PFSK-1 (cell line): ENCODE measurements at regions not wholly inside any gene's neighbourhood (a gene's known extent, or its start where the extent isn't known, plus 50 kb on each side); places are given as distances from the start of the nearest gene placed in this dataset.

Experiments
- FOXP2 ChIP-seq: optimal IDR thresholded peaks from 2 replicates; pipeline ENCODE3; 2011; ENCODE audit warnings: borderline replicate concordance, control low read depth, inconsistent platforms; ENCODE audit not compliant: insufficient read depth; ENCODE audit errors: extremely low read length, extremely low read depth
- POLR2AphosphoS5 ChIP-seq: IDR thresholded peaks from 2 replicates; pipeline ENCODE4 v1.6.1; 2012; ENCODE audit warnings: low read depth, mild to moderate bottlenecking, control low read depth, low read length, moderate library complexity
- SIN3A ChIP-seq: IDR thresholded peaks from 2 replicates; pipeline ENCODE4 v1.6.1; 2012; ENCODE audit warnings: mild to moderate bottlenecking, low read length, moderate library complexity, borderline replicate concordance; ENCODE audit not compliant: insufficient read depth
- TAF1 ChIP-seq: IDR thresholded peaks from 2 replicates; pipeline ENCODE4 v1.6.1; 2012; ENCODE audit warnings: low read length, control low read depth, borderline replicate concordance; ENCODE audit not compliant: insufficient read depth
- TF ChIP-seq, protein P1 (sequence below), 2 experiments: IDR thresholded peaks; 2 replicates each; pipeline versions ENCODE4 v1.6.1 to v1.8.0; 2011 to 2012; ENCODE audit warnings: low read depth in 2 of 2, low read length in 2 of 2, control low read depth in 1 of 2, inconsistent platforms in 1 of 2, mild to moderate bottlenecking in 1 of 2, moderate library complexity in 1 of 2; ENCODE audit not compliant: insufficient read depth in 1 of 2

GRCh38 chr2:100692381-100692780 is 127.6 kb upstream of the NPAS2 start:
- TF ChIP-seq TAF1 (no peak), SIN3A (no peak), FOXP2 (no peak), POLR2AphosphoS5 (no peak)
- TF ChIP-seq, protein P1, sequence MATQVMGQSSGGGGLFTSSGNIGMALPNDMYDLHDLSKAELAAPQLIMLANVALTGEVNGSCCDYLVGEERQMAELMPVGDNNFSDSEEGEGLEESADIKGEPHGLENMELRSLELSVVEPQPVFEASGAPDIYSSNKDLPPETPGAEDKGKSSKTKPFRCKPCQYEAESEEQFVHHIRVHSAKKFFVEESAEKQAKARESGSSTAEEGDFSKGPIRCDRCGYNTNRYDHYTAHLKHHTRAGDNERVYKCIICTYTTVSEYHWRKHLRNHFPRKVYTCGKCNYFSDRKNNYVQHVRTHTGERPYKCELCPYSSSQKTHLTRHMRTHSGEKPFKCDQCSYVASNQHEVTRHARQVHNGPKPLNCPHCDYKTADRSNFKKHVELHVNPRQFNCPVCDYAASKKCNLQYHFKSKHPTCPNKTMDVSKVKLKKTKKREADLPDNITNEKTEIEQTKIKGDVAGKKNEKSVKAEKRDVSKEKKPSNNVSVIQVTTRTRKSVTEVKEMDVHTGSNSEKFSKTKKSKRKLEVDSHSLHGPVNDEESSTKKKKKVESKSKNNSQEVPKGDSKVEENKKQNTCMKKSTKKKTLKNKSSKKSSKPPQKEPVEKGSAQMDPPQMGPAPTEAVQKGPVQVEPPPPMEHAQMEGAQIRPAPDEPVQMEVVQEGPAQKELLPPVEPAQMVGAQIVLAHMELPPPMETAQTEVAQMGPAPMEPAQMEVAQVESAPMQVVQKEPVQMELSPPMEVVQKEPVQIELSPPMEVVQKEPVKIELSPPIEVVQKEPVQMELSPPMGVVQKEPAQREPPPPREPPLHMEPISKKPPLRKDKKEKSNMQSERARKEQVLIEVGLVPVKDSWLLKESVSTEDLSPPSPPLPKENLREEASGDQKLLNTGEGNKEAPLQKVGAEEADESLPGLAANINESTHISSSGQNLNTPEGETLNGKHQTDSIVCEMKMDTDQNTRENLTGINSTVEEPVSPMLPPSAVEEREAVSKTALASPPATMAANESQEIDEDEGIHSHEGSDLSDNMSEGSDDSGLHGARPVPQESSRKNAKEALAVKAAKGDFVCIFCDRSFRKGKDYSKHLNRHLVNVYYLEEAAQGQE (IDR thresholded peaks at IDR 0.05; ENCODE audit: insufficient read depth in 1 of 2, low read depth in 2 of 2, low read length in 2 of 2), result no peak

DNA sequence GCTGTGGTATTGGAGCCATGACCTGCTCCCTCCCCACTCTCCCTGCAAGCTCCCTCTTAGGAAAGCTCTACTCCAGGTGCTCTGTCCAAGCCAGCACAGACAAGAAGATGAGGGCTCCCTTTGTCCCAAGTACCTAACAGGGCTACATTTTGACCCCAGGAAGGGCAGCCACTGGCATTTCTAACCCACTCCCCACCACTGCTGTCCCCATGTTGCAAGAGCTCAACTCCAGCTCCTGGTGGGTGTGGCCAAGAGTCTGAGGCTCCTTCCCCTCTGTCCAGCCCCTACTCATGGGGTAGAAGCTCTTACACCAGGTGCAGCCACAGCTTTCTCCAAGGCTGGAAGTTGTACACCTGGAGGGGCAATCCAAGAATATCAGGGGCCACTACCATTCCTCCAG is 127.0 kb upstream of the NPAS2 start:
- TF ChIP-seq, protein P1 (IDR thresholded peaks at IDR 0.05; ENCODE audit: insufficient read depth in 1 of 2, low read depth in 2 of 2, low read length in 2 of 2), result no peak
- TF ChIP-seq FOXP2 (no peak), SIN3A (no peak), POLR2AphosphoS5 (no peak), TAF1 (no peak)

DNA sequence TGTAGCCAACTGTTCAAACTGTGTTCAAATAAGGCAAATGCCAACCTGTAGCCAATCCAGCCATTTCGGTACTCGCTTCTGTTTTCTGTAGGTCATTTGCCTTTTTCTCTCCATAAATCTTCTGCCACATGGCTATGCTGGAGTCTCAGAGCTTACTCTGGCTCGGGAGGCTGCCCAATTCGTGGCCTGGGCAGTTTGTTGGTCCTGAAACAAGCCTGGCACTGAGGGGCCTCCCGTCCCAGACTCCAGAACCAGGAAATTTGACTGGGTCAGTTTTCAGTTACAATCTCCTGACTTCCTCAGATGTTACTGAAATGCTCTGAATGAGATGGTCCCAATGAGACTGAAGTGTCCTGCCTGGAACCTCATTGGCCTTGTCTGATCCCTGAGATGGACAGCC is 120.8 kb upstream of the NPAS2 start:
- no peak for TF ChIP-seq SIN3A

- TF ChIP-seq SIN3A (no peak), FOXP2 (no peak), TAF1 (no peak), POLR2AphosphoS5 (no peak)
- TF ChIP-seq, protein P1 (IDR thresholded peaks at IDR 0.05; ENCODE audit: insufficient read depth in 1 of 2, low read depth in 2 of 2, low read length in 2 of 2), result no peak
Observed at GRCh38 chr2:100702438-100703109, 117.4 kb upstream of the NPAS2 start.

DNA sequence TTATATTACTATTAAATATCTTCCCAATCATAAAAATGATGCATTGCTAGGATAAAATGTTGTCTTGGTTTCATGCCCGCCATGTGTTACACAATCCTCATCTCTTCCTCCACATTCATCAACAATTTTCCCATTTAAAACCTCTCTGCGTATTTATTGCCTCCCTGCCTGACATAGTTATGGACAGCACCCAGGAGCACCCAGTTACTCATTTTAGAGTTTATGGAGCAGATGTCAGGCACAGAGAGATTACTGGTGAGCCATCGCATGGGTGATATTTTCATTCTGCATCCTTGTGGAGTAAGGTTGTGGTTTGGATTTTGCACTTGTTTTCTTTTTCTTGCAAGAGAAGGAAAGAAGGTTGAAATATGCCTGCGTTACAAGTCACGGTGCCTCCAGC is 116.7 kb upstream of the NPAS2 start:
- no peak for TF ChIP-seq FOXP2
- no peak for TF ChIP-seq TAF1
- TF ChIP-seq, protein P1 (IDR thresholded peaks at IDR 0.05; ENCODE audit: insufficient read depth in 1 of 2, low read depth in 2 of 2, low read length in 2 of 2), result no peak
- TF ChIP-seq POLR2AphosphoS5, result no peak
- TF ChIP-seq SIN3A, result no peak
